ENCODE measurements at regions not wholly inside any gene's neighbourhood (a gene's known extent, or its start where the extent isn't known, plus 50 kb on each side); places are given as distances from the start of the nearest gene placed in this dataset.
"Not testable (repeated sequence)": the region's sequence is repeated elsewhere in the genome, so short reads cannot be mapped to it uniquely, and the experiment has no call there.

DNA sequence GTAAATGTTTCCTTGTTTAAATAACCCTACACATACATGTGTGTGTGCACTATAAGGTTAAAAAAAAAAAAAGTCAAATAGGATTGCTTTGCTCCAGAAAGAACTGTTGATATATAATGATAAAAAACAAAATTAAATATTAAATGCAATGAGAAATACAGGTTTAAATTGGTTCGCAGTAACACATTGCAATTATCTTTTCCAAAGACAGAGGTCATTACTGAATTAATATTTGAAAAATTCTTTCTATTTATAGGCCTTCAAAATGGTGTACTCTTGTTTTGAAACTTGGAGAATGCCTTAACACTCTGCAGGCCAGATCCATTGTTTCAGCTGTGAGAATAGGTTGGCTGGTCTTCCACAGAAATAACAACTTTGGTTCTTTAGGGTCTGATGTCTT is 319.0 kb upstream of the NUDT12 start:
- TF ChIP-seq, protein P1, sequence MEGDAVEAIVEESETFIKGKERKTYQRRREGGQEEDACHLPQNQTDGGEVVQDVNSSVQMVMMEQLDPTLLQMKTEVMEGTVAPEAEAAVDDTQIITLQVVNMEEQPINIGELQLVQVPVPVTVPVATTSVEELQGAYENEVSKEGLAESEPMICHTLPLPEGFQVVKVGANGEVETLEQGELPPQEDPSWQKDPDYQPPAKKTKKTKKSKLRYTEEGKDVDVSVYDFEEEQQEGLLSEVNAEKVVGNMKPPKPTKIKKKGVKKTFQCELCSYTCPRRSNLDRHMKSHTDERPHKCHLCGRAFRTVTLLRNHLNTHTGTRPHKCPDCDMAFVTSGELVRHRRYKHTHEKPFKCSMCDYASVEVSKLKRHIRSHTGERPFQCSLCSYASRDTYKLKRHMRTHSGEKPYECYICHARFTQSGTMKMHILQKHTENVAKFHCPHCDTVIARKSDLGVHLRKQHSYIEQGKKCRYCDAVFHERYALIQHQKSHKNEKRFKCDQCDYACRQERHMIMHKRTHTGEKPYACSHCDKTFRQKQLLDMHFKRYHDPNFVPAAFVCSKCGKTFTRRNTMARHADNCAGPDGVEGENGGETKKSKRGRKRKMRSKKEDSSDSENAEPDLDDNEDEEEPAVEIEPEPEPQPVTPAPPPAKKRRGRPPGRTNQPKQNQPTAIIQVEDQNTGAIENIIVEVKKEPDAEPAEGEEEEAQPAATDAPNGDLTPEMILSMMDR (IDR thresholded peaks at IDR 0.05; ENCODE audit: low read depth, low read length, missing control alignments), result no peak
- DNase-seq (ENCODE audit: low read depth), result no peak
- no peak overlapping the region for H3K4me3 ChIP-seq (ENCODE audit: low read depth, low read length)

DNA sequence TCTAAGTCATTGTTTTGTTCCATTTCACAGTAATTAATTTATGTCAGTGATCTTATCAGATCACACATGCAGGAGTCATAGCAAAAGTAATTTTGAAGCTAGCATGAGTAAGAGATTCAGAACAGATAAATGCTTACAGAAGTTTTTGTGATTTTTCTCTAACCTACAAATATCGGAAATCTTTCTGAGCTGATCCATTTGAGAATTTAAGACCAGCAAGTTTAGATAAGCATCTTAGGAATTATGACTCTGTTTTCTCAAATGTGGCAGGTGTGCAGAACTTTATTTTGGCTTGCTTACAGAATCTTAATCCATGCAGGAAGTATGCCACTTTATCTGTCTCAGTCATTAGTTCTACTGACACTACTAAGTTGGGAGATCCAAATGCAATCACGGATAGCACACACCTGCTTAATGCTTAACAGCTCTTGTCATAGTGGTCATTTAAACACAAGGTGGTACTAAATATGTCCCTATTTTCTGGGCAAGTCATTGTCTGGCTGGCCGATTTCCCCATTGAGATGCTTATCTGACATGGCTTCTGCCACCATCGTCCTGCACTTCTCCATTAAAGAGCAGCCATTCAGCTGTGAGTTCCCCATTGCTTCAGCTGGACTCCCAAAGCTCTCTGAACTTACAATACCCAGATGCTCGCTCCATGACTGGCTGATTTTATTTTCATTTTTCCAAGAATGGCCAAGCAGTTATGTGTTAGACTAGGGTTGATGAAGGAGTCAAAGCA is 305.4 kb upstream of the NUDT12 start:
- no peak for DNase-seq (ENCODE audit: low read depth)
- H3K4me3 ChIP-seq (ENCODE audit: low read depth, low read length), result no peak overlapping the region
- TF ChIP-seq, protein P1 (IDR thresholded peaks at IDR 0.05; ENCODE audit: low read depth, low read length, missing control alignments), result no peak

DNA sequence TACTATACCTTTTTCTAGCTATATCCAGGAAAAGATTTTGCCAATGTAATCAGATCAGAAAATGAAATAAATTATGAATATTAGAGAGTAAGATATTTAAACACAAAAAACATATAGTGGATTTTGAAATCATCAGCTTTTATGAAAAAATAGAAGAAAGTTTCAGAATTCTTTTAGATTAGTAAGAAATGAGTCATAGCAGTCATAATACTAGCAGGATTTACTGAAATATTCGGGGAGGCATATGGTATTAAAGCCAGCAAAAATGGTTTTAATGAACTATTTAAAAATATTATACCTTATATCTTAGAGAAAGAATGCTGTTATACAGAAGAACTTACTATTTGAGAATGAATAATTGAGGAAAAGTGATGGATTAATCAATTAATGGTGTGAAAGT is 303.6 kb upstream of the NUDT12 start:
- no peak for DNase-seq (ENCODE audit: low read depth)
- TF ChIP-seq, protein P1 (IDR thresholded peaks at IDR 0.05; ENCODE audit: low read depth, low read length, missing control alignments), result no peak
- no peak overlapping the region for H3K4me3 ChIP-seq (ENCODE audit: low read depth, low read length)

DNA sequence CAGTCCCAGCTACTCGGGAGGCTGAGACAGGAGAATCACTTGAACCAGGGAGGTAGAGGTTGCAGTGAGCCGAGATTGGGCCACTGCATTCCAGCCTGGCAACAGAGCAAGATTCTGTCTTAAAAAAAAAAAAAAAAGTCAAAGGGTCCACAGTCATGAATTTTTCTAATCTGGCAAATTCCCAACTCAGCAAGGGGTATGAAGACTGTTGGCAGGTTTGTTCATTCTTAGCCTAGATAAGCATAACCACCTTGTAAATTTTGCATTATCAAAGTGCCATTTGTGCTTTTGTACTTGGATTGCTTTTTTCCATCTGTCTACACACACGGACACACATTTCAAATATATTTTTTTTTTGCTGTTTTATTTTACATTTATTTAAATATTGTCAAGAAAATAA is 299.8 kb upstream of the NUDT12 start:
- TF ChIP-seq, protein P1 (IDR thresholded peaks at IDR 0.05; ENCODE audit: low read depth, low read length, missing control alignments), result no peak
- DNase-seq (ENCODE audit: low read depth), result no peak
- no peak overlapping the region for H3K4me3 ChIP-seq (ENCODE audit: low read depth, low read length)

DNA sequence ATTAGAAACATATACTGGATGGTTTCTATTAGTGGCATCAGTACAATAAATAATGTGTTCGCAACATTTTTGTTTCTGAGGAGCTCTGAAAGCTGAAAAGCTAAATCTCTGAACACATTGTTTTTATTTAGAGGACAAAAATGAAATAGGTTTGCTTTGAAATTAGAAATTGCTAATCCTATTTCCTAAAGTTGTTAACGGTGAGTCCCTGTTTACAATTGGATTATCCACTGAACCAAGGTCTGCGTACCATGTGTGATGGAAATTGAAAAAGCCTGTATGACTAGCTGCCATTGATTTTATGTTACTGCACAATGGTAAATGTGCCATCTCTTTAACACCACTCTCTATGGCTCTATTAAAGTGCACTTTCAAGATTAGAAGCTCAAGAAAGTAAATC is 297.7 kb upstream of the NUDT12 start:
- TF ChIP-seq, protein P1 (IDR thresholded peaks at IDR 0.05; ENCODE audit: low read depth, low read length, missing control alignments), result no peak
- DNase-seq (ENCODE audit: low read depth), result no peak

DNA sequence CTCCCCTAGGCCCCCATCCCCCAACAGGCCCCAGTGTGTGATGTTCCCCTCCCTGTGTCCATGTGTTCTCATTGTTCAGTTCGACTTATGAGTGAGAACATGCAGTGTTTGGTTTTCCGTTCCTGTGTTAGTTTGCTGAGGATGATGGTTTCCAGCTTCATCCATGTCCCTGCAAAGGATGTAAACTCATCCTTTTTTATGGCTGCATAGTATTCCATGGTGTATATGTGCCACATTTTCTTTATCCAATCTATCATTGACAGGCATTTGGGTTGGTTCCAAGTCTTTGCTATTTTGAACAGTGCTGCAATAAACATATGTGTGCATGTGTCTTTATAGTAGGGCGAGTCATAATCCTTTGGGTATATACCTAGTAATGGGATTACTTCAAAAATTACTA is 295.8 kb upstream of the NUDT12 start:
- DNase-seq (ENCODE audit: low read depth); H3K4me3 ChIP-seq (ENCODE audit: low read depth, low read length): not testable (repeated sequence)

More for the DNA sequence above, 297.7 kb upstream of the NUDT12 start:
- H3K4me3 ChIP-seq (ENCODE audit: low read depth, low read length), result no peak overlapping the region

DNA sequence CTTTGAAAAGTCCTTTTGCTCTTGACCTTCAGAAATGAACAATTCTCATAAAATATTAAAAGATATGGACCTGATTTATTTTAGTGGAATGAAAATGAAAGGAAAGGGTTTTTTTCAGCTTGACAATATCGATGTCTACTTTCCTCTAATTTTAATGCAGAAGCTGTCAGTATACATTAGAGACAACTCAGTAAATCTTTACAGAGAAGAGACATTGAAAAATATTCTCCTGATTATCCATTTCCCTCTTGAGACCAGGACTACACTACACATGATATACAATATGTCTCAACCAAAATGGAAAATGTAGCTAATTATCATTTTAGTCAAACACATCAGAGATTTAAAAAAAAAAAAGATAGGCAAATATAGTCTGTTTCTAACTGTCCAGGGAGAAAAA is 288.5 kb upstream of the NUDT12 start:
- no peak overlapping the region for H3K4me3 ChIP-seq (ENCODE audit: low read depth, low read length)
- no peak for DNase-seq (ENCODE audit: low read depth)
- TF ChIP-seq, protein P1 (IDR thresholded peaks at IDR 0.05; ENCODE audit: low read depth, low read length, missing control alignments), result no peak

All from GM12864 (cell line).